ENCODE measurements at regions not wholly inside any gene's neighbourhood (a gene's known extent, or its start where the extent isn't known, plus 50 kb on each side); places are given as distances from the start of the nearest gene placed in this dataset.

GRCh38 chr11:134480136-134480712 lies 68.2 kb upstream of the B3GAT1 start:
- TF ChIP-seq CTCF (IDR thresholded peaks at IDR 0.05) (no peak), MAX (CRISPR knock-in tag; IDR thresholded peaks at IDR 0.05) (no peak)

Measured in WTC11 (cell line).